Activated gamma-delta T cell treated with Interleukin-2 at 50 U/mL for 16 hours (primary cell): ENCODE measurements at regions not wholly inside any gene's neighbourhood (a gene's known extent, or its start where the extent isn't known, plus 50 kb on each side); places are given as distances from the start of the nearest gene placed in this dataset.
"Not testable (repeated sequence)": the region's sequence is repeated elsewhere in the genome, so short reads cannot be mapped to it uniquely, and the experiment has no call there.

Experiments used
- DNase-seq: peaks from one replicate; pipeline ENCODE4 v3.0.0-alpha.2; 2020

- DNase-seq = not testable (repeated sequence)
Observed at GRCh38 chr6:119924888-119925287, 575.3 kb upstream of the MAN1A1 start.

DNA sequence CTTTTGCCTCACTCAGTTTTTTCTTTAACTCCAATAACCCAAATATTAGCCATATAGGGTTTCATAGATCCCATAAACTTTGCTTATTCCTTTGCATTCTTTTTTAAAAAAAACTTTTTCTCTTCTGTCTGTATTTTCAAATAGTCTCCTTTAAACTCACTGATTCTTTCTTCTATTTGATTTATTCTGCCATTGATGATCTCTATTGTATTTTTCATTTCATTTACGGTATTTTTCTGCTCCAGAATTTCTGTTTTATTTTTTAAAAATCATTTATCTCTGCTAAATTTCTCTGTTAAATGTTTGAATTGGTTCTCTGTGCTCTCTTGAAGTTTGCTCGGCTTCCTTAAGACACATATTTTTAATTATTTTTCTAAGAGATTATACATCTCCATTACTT, 573.3 kb upstream of the MAN1A1 start:
- no peak for DNase-seq

GRCh38 chr6:119921491-119922010, 572.0 kb upstream of the MAN1A1 start:
- no peak for DNase-seq

DNA sequence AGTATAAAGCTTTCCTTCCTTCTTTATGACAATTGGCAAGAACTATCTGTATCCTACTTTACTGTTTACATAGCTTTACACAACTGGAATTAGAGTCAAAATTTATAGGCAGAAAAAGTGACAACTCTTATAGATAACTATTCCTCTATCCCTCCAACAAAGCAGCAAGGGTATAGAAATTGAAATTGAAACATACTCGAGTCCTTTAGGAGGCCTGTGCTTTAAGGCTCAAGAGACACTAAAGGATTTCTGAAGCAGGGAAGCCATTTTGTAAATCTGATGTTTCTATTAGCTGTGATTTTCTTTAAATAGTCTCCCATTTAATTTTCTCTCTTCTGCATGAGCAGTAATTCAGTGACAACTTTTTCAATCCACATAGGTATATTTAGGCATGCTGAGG, 567.6 kb upstream of the MAN1A1 start:
- no peak for DNase-seq

DNA sequence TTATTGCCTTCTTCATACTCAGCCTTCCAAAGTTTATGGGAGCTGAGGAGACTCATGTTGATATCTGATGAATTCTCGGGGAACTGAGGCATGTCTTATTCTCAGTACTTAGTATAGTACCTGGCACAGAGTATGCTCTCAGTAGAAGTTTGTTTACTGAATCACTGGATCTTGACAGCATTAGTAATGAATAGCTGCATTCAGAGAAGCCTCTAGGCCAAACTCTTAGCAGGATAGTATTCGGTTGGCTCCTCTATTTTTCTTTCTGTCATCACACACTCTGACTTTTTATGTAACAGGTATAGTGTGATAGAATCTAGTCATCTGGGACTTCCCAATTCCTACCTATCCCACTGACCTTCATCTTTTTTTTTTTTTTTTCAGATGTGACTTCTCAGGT, 566.4 kb upstream of the MAN1A1 start:
- DNase-seq = no peak

GRCh38 chr6:119908157-119908556, 558.6 kb upstream of the MAN1A1 start:
- no peak for DNase-seq

GRCh38 chr6:119902681-119903080, 553.1 kb upstream of the MAN1A1 start:
- DNase-seq = no peak

DNA sequence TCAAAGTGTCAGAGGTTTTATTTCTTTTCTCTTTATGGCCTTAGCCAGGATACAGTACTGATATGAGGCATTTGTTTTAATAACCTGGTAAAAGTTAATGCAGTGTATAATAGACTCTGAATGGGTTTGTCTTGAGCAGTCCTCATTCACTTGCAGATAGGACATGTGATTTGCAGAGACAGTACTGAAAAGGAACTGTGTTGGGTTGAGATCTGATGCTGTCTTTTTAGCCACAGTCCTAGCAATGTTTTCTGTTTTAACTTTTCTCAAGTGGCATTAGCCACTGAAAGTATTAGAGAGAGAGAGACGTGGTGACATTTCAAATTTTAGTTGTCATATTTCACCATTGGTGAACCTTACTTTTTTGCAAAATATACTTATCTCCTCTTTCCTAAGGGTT, 547.2 kb upstream of the MAN1A1 start:
- no peak for DNase-seq

DNA sequence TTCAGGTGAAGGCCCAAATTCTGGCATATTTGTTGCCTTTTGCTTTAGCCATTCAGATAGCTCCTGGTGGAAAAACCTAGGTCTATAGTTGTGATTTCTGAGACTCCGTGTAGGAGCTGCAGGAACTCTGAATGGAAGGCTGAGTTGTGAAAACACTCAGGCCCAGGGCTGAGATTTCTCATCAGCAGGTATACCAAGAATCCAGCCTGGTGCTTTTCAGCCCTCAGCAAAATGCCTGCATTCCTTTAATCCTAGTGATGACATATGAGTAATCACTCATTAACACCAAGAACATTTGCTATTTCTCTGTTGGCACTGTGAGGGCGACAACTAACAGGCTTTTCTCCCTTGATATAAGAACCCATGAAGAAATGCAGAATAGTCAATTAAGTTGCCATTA, 546.1 kb upstream of the MAN1A1 start:
- DNase-seq = no peak

GRCh38 chr6:119894811-119895210, 545.2 kb upstream of the MAN1A1 start:
- DNase-seq = no peak

DNA sequence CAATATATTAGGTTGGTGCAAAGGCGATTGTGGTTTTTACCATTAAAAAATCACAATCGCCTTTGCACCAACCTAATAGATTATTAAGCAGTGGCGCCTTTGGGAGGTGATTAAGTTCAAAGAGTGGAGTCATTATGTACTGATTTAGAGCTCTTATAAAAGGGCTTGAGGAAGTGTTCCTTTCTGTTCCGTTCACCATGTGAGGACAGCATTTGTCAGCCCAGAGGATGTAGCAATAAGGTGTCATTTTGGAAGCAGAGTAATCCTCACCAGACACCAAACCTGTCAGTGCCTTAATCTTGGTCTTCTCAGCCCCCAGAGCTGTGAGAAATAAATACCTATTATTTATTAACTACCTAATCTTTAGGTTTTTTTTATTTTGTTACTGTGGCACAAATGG, 542.1 kb upstream of the MAN1A1 start:
- no peak for DNase-seq

- DNase-seq = no peak
Observed at GRCh38 chr6:119891206-119891605, 541.6 kb upstream of the MAN1A1 start.

GRCh38 chr6:119890470-119890869, 540.9 kb upstream of the MAN1A1 start:
- DNase-seq = no peak

DNA sequence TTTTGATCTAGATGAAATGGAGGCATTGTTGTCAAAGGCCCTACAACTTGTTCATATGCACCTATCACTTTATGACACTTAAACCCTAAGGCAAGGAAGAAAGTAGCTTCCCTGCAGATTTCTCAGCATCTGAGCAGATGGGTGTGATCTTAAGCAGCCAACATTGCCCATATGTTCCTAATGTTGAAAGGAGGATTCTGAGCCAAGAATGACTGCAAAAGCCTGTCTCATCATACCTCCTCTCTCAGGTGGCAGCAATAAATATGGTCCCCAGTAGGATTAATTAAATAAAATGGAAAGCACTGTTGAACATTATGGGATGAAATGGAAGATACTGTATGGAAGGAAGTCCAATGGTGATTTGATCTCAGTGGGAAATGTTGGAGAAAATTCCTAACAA, 538.1 kb upstream of the MAN1A1 start:
- no peak for DNase-seq

GRCh38 chr6:119881416-119881815, 531.9 kb upstream of the MAN1A1 start:
- no peak for DNase-seq

- no peak for DNase-seq
Observed at GRCh38 chr6:119880840-119881239, 531.3 kb upstream of the MAN1A1 start.

DNA sequence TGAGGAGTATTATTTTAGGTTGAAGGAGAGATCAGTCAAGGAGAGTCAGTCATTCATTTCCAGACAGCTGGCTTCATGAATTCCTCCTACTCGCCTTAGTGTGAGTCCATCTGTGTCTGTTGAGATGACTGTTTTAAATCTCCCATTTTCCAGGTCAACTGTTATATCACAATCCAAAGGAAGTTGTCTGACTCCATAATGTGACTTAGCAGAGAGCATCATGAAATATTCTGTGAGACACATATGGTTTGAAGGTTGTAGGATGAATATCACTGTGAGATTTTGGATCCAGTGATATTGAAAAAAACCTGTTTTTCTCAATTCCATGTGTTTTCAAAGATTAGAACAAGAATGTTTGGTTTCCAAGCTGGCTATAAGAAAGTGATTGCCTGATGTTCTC, 530.2 kb upstream of the MAN1A1 start:
- no peak for DNase-seq

DNA sequence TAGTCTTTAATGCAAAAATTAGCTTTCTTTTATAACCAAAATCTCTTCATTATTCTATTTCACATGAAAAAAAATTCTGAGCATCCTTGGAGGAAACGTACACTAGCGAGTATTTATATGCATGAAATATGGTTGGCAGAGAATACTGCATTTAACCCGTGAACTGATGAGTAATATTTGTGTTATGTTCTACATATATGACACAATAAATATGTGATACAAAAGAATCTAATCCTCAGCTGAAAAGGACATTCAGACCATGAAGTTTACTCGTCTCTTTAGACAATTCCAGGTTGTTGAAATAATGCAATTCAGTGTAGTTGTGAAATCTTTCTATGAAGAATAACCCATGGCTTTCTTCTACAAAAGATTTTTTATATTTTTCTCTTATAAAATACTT, 524.8 kb upstream of the MAN1A1 start:
- DNase-seq = no peak

- DNase-seq = no peak
Observed at GRCh38 chr6:119873107-119873506, 523.5 kb upstream of the MAN1A1 start.

GRCh38 chr6:119871520-119871919, 522.0 kb upstream of the MAN1A1 start:
- no peak for DNase-seq

GRCh38 chr6:119865466-119866350, 516.1 kb upstream of the MAN1A1 start:
- no peak for DNase-seq

- DNase-seq = no peak
Observed at GRCh38 chr6:119862719-119863118, 513.2 kb upstream of the MAN1A1 start.

DNA sequence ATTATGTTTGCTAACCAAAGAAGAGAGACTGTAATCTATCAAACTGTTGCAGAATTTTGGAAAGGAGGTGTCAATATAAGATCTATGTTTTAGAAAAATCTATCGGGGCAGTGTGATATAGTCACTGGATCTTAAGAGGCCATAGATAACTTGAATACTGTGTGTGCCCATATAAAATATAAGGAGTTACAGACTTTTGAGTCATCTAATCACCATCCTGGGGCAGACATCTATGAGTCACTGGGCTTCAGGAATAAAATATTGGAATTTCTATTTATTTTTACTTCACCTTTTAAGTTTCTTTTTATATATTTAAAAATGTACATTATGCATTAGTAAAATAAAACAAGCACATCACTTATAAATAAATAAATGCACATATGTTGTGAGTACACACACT, 509.3 kb upstream of the MAN1A1 start:
- DNase-seq = no peak

DNA sequence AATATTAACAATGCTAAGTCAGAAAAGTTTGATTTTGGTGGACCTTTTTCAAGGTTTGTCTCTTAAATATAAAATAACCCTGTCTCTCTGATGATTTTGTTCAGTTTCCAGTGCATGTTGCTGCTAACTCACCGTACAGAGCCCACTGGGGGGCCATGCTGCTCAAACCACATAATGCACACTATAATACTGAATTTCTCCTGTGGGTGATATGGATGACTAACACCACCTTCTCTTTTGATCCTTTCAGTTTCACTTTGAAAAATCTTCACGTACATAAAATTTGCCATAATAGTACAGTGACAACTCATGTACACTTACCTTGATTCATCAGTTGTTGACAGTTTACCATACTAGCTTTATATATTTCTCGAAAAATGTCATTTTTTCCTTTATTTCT, 506.6 kb upstream of the MAN1A1 start:
- no peak for DNase-seq

- DNase-seq = no peak
Observed at GRCh38 chr6:119848696-119849095, 499.1 kb upstream of the MAN1A1 start.
